ENCODE measurements at regions not wholly inside any gene's neighbourhood (a gene's known extent, or its start where the extent isn't known, plus 50 kb on each side); places are given as distances from the start of the nearest gene placed in this dataset.

DNA sequence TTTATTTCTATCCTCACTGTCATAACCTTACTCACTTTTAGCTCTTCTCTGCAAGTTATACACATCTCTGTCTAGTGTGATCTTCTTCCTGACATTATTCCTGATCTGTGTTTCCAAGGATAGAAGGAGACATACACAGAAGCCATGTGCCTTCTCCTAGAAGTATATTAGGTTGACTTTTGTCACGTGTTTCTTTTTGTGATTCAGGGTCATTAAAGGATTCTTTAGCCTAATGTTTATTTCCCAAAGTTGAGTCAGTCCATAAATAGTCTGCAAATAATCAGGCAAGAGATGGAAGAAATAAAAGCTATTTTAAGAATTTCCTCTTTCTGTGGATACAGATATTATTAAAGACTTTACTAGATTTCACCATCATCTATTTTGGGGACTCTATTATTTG is 214.1 kb upstream of the GOT2 start:
- TF ChIP-seq, protein P1, sequence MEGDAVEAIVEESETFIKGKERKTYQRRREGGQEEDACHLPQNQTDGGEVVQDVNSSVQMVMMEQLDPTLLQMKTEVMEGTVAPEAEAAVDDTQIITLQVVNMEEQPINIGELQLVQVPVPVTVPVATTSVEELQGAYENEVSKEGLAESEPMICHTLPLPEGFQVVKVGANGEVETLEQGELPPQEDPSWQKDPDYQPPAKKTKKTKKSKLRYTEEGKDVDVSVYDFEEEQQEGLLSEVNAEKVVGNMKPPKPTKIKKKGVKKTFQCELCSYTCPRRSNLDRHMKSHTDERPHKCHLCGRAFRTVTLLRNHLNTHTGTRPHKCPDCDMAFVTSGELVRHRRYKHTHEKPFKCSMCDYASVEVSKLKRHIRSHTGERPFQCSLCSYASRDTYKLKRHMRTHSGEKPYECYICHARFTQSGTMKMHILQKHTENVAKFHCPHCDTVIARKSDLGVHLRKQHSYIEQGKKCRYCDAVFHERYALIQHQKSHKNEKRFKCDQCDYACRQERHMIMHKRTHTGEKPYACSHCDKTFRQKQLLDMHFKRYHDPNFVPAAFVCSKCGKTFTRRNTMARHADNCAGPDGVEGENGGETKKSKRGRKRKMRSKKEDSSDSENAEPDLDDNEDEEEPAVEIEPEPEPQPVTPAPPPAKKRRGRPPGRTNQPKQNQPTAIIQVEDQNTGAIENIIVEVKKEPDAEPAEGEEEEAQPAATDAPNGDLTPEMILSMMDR (IDR thresholded peaks at IDR 0.05; ENCODE audit: low read length), result no peak
- TF ChIP-seq EZH2 (optimal IDR thresholded peaks at IDR 0.05; ENCODE audit: low read depth, low read length), result no peak
